Glutamatergic neuron (in vitro differentiated cells): ENCODE measurements at regions not wholly inside any gene's neighbourhood (a gene's known extent, or its start where the extent isn't known, plus 50 kb on each side); places are given as distances from the start of the nearest gene placed in this dataset.
"Not testable (repeated sequence)": the region's sequence is repeated elsewhere in the genome, so short reads cannot be mapped to it uniquely, and the experiment has no call there.

Experiments
- DNase-seq: peaks from one replicate; pipeline ENCODE4 v3.0.0; 2022
- H3K27ac Mint-ChIP-seq: one replicate; pipeline ENCODE4 v1.8.0; 2020; ENCODE audit warnings: mild to moderate bottlenecking, mixed read lengths, inconsistent platforms; ENCODE audit not compliant: unreplicated experiment
- H3K27me3 Mint-ChIP-seq: one replicate; pipeline ENCODE4 v1.8.0; 2020; ENCODE audit warnings: mild to moderate bottlenecking, moderate library complexity, mixed read lengths, inconsistent platforms; ENCODE audit not compliant: unreplicated experiment
- H3K36me3 Mint-ChIP-seq: one replicate; pipeline ENCODE4 v1.8.0; 2020; ENCODE audit warnings: mild to moderate bottlenecking, mixed read lengths, inconsistent platforms; ENCODE audit not compliant: unreplicated experiment
- H3K4me1 Mint-ChIP-seq: one replicate; pipeline ENCODE4 v1.8.0; 2020; ENCODE audit warnings: mild to moderate bottlenecking, low read depth, mixed read lengths, inconsistent platforms; ENCODE audit not compliant: unreplicated experiment
- H3K4me3 Mint-ChIP-seq: one replicate; pipeline ENCODE4 v1.8.0; 2020; ENCODE audit warnings: mild to moderate bottlenecking, mixed read lengths, inconsistent platforms; ENCODE audit not compliant: unreplicated experiment
- H3K9me3 Mint-ChIP-seq: one replicate; pipeline ENCODE4 v1.8.0; 2020; ENCODE audit warnings: mild to moderate bottlenecking, moderate library complexity, mixed read lengths, inconsistent platforms; ENCODE audit not compliant: unreplicated experiment
- CTCF ChIP-seq: fragments of 200-600 bp; sonication (generic); IDR thresholded peaks from one replicate; pipeline ENCODE4 v1.5.0; 2021; ENCODE audit not compliant: partially characterized antibody, unreplicated experiment

DNA sequence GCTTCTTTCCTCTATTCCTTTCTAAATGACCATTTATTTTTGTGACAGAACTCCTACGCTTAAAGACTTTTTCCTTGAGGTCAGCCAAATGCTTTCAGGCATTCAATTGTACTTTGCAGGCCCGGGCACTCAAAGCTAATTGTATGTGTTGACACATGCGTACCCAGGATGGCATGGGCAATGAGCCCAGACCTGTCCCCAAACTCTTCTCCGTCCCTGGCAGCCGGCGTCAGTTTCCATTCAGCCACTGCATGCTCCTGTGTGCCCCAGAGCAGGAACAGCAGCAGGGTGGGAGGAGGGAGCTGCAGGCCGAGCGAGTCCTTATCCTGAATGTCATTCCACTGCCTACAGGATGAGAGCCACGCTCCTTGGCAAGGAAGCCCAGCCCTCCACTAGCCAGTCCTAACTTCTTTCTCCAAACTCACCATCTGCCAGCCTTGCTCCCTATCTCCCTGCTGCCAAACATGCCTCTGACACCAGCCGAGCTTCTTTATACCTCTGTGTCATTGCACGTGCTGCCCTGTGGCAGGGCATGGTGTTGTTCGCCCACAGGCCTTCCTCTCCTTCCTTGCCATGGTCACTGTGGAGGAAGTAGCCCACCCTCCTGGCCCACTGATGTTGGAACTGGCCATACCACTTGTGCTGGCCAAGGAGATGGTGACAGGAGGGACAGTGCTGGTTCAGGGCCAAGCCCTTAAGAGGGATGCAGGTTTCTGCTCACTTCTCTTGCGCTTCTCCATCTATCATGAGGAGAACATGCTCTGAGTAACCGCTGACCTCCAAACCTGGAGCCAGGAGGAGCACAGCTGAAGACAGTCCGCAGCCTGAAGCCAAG is 116.9 kb upstream of the FHL2 start:
- H3K36me3 Mint-ChIP-seq: no peaks in the 10 kb centered on the region
- peaks cover 1% of the 10 kb centered on the region for H3K9me3 Mint-ChIP-seq
- no peak overlapping the region for H3K4me3 Mint-ChIP-seq
- H3K27ac Mint-ChIP-seq: no peak overlapping the region
- no peak for TF ChIP-seq CTCF
- no peak for DNase-seq
- H3K4me1 Mint-ChIP-seq: peaks cover 11% of the 10 kb centered on the region
- no peaks in the 10 kb centered on the region for H3K27me3 Mint-ChIP-seq

DNA sequence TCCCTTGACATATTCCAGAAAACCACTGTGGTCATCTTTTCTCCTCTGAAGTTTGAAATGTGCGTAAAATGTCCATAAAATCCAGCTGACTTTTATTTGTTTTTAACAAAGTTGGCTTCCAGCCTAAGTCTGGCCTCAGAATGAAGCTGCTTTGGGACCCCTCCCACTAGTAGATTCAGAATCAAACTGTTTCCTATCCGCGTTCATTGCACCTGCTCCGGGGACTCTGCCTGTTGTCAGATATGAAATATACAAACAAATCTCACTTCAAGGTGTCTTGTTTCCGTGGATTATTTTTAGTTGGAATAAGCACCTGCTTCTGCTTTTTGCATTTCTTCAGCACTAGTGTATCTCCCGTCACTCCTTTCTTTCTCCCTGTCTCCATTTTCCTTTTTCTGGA is 115.7 kb upstream of the FHL2 start:
- Mint-ChIP-seq H3K27ac (no peak overlapping the region), H3K36me3 (no peaks in the 10 kb centered on the region), H3K4me3 (no peak overlapping the region), H3K4me1 (peaks cover 11% of the 10 kb centered on the region), H3K9me3 (peaks cover 1% of the 10 kb centered on the region), H3K27me3 (no peaks in the 10 kb centered on the region)
- TF ChIP-seq CTCF: no peak
- DNase-seq: no peak

GRCh38 chr2:105510761-105511528 is 112.1 kb upstream of the FHL2 start:
- Mint-ChIP-seq H3K27me3 (no peaks in the 10 kb centered on the region), H3K4me1 (no peaks in the 10 kb centered on the region), H3K4me3 (no peak overlapping the region), H3K36me3 (no peaks in the 10 kb centered on the region), H3K9me3 (no peaks in the 10 kb centered on the region), H3K27ac (no peak overlapping the region)
- no peak for DNase-seq
- no peak for TF ChIP-seq CTCF

DNA sequence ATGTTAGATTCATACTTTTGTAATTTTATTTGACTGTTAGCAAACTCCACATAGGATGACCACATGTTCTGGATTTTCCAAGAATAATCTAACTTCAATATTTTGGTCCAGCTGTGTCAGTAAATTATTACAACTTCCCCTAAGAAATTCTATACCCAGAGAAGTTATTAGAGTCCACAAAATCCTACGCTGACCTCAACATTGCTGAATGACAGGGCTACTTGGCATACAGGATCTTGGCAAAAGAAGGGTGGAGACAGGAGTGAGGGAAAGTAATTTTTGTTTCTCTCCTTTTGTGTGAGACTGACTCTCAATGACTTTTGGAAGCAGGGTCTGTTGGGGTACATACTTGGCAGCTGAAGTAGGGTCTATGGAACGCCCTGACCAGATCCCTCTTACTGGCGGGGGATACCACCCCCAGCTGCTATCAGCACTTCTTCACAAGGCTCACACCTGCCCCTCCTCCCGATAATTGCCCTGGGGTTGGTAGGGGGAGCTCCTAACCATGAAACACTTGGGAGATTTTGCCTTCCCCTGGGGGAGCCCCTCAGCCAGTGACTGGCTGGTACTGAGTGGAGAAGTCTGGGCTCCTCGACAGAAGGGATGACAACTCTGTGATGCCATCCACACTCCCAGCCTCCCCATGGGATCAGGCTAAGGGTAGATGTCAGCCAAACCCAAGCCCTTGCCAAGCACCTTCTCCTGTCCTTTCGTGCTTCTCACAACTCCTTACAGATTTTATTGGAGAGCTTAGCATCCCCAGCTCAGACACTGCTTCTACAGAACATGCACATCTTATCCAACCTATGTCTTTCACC is 110.6 kb upstream of the FHL2 start:
- Mint-ChIP-seq H3K27me3 (no peaks in the 10 kb centered on the region), H3K36me3 (no peaks in the 10 kb centered on the region), H3K27ac (no peak overlapping the region), H3K9me3 (no peaks in the 10 kb centered on the region), H3K4me3 (no peak overlapping the region), H3K4me1 (no peaks in the 10 kb centered on the region)
- no peak for TF ChIP-seq CTCF
- DNase-seq: no peak

DNA sequence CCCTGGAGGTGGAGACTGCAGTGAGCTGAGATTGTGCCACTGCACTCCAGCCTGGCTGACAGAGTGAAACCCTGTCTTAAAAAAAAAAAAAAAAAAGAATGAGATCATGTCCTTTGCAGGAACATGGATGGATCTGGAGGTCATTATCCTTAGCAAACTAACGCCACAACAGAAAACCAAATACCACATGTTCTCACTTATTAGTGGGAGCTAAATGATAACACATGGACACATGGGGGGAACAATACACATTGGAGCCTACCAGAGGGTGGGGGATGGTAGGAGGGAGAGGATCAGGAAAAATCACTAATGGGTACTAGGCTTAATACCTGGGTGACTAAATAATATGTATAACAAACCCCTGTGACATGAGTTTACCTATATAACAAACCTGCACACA is 108.0 kb upstream of the FHL2 start:
- H3K9me3 Mint-ChIP-seq, H3K27me3 Mint-ChIP-seq, DNase-seq, H3K27ac Mint-ChIP-seq, H3K4me3 Mint-ChIP-seq, H3K4me1 Mint-ChIP-seq, H3K36me3 Mint-ChIP-seq: not testable (repeated sequence)
